Naive thymus-derived CD8-positive, alpha-beta T cell (primary cell): ENCODE measurements at regions not wholly inside any gene's neighbourhood (a gene's known extent, or its start where the extent isn't known, plus 50 kb on each side); places are given as distances from the start of the nearest gene placed in this dataset.

Source experiments
- ATAC-seq, 2 donors: fragments of 150-1000 bp; cut with Tn5 transposase in 1 of 2; sonication (Bioruptor Pico), chemical (Tn5 transposase) in 1 of 2; 1 replicate in 1 of 2; 2 replicates in 1 of 2; pipeline ENCODE4 v1.10.0; 2021; ENCODE audit warnings: mild to moderate bottlenecking in 2 of 2, moderate library complexity in 2 of 2
- POLR2A ChIA-PET: fragments of 350-600 bp; sonication (Branson Sonifier 250); formaldehyde crosslinking; loops from one replicate; lab custom pipeline; 2021; ENCODE audit warnings: antibody characterized with exemption; lab: Charles Lee
- DNase-seq, 10 donors: peaks; one replicate each; pipeline versions ENCODE4 v3.0.0 to v3.0.0-alpha.2; 2020 to 2022
- H3K27ac Mint-ChIP-seq, 10 donors: one replicate each; pipeline ENCODE4 v1.8.0; 2020 to 2022; ENCODE audit warnings: mild to moderate bottlenecking in 10 of 10, mixed read lengths in 10 of 10, moderate library complexity in 4 of 10, inconsistent platforms in 1 of 10
- H3K27me3 Mint-ChIP-seq, 5 donors: one replicate each; pipeline ENCODE4 v1.8.0; 2021 to 2022; ENCODE audit warnings: mixed read lengths in 5 of 5
- H3K36me3 Mint-ChIP-seq, 3 donors: one replicate each; pipeline ENCODE4 v1.8.0; 2020 to 2022; ENCODE audit warnings: mixed read lengths in 3 of 3, mild to moderate bottlenecking in 2 of 3, inconsistent platforms in 1 of 3
- H3K4me1 Mint-ChIP-seq, 4 donors: one replicate each; pipeline ENCODE4 v1.8.0; 2021 to 2022; ENCODE audit warnings: mixed read lengths in 4 of 4
- H3K4me3 Mint-ChIP-seq, 10 donors: one replicate each; pipeline ENCODE4 v1.8.0; 2020 to 2022; ENCODE audit warnings: mild to moderate bottlenecking in 10 of 10, mixed read lengths in 10 of 10, moderate library complexity in 6 of 10, inconsistent platforms in 1 of 10
- H3K9me3 Mint-ChIP-seq, 9 donors: one replicate each; pipeline ENCODE4 v1.8.0; 2020 to 2022; ENCODE audit warnings: mixed read lengths in 9 of 9, mild to moderate bottlenecking in 3 of 9, inconsistent platforms in 1 of 9, moderate library complexity in 1 of 9

GRCh38 chr10:130901311-130902165 is 410.0 kb downstream of the TCERG1L start:
- H3K9me3 Mint-ChIP-seq, result no peaks in the 10 kb centered on the region
- no peaks in the 10 kb centered on the region for H3K36me3 Mint-ChIP-seq
- H3K4me3 Mint-ChIP-seq, result no peak overlapping the region
- peaks cover 0 to 1% (median 0%) of the 10 kb centered on the region in 4 donors for H3K4me1 Mint-ChIP-seq
- H3K27ac Mint-ChIP-seq, result no peak overlapping the region
- peaks cover 0 to 3% (median 0%) of the 10 kb centered on the region in 5 donors for H3K27me3 Mint-ChIP-seq
- ATAC-seq (no peak), DNase-seq (no peak)
- POLR2A ChIA-PET, result no interaction called here

GRCh38 chr10:130902471-130902870 is 409.1 kb downstream of the TCERG1L start:
- no peak overlapping the region for H3K4me3 Mint-ChIP-seq

GRCh38 chr10:130902929-130903328 is 408.6 kb downstream of the TCERG1L start:
- Mint-ChIP-seq H3K27me3 (peaks cover 0 to 3% (median 0%) of the 10 kb centered on the region in 5 donors), H3K4me3 (no peak overlapping the region), H3K27ac (no peak overlapping the region), H3K9me3 (no peaks in the 10 kb centered on the region), H3K4me1 (peaks cover 0 to 1% (median 0%) of the 10 kb centered on the region in 4 donors), H3K36me3 (no peaks in the 10 kb centered on the region)
- POLR2A ChIA-PET, result no interaction called here
- no peak for DNase-seq
- ATAC-seq, result no peak

More at GRCh38 chr10:130902471-130902870, 409.1 kb downstream of the TCERG1L start:
- POLR2A ChIA-PET, result no interaction called here
- Mint-ChIP-seq H3K9me3 (no peaks in the 10 kb centered on the region), H3K4me1 (peaks cover 0 to 1% (median 0%) of the 10 kb centered on the region in 4 donors), H3K27ac (no peak overlapping the region), H3K36me3 (no peaks in the 10 kb centered on the region), H3K27me3 (peaks cover 0 to 3% (median 0%) of the 10 kb centered on the region in 5 donors)
- no peak for DNase-seq
- no peak for ATAC-seq

- POLR2A ChIA-PET, result no interaction called here
- no peak for ATAC-seq
- no peak for DNase-seq
- H3K9me3 Mint-ChIP-seq, result no peaks in the 10 kb centered on the region
- H3K36me3 Mint-ChIP-seq, result no peaks in the 10 kb centered on the region
- H3K27me3 Mint-ChIP-seq, result no peaks in the 10 kb centered on the region
- H3K4me3 Mint-ChIP-seq, result no peak overlapping the region
- H3K27ac Mint-ChIP-seq, result peak overlapping the region in 1 of 10 donors; percentile 26
- no peaks in the 10 kb centered on the region for H3K4me1 Mint-ChIP-seq
Measured at GRCh38 chr10:130904676-130905075, 406.8 kb downstream of the TCERG1L start.

- ATAC-seq, result no peak
- Mint-ChIP-seq H3K4me1 (no peaks in the 10 kb centered on the region), H3K27me3 (no peaks in the 10 kb centered on the region), H3K4me3 (no peak overlapping the region), H3K27ac (no peak overlapping the region), H3K36me3 (no peaks in the 10 kb centered on the region), H3K9me3 (no peaks in the 10 kb centered on the region)
- DNase-seq, result peak in 1 of 10 donors; percentile 49
- POLR2A ChIA-PET, result no interaction called here
Measured at GRCh38 chr10:130905386-130905785, 406.1 kb downstream of the TCERG1L start.

- no peaks in the 10 kb centered on the region for H3K27me3 Mint-ChIP-seq
- DNase-seq (no peak), ATAC-seq (no peak)
- H3K27ac Mint-ChIP-seq, result no peak overlapping the region
- POLR2A ChIA-PET, result no interaction called here
- no peaks in the 10 kb centered on the region for H3K36me3 Mint-ChIP-seq
- H3K4me3 Mint-ChIP-seq, result no peak overlapping the region
- no peaks in the 10 kb centered on the region for H3K4me1 Mint-ChIP-seq
- H3K9me3 Mint-ChIP-seq, result peaks cover 0 to 2% (median 0%) of the 10 kb centered on the region in 9 donors
Measured at GRCh38 chr10:130905921-130906320, 405.6 kb downstream of the TCERG1L start.

GRCh38 chr10:130910848-130911247 is 400.7 kb downstream of the TCERG1L start:
- Mint-ChIP-seq H3K27ac (no peak overlapping the region), H3K9me3 (peaks cover 0 to 23% (median 9%) of the 10 kb centered on the region in 9 donors), H3K4me1 (no peaks in the 10 kb centered on the region), H3K36me3 (peaks cover 0 to 16% (median 0%) of the 10 kb centered on the region in 3 donors), H3K27me3 (peaks cover 0 to 15% (median 2%) of the 10 kb centered on the region in 5 donors), H3K4me3 (no peak overlapping the region)
- ATAC-seq (no peak), DNase-seq (no peak)
- POLR2A ChIA-PET, result no interaction called here

- peaks cover 0 to 23% (median 9%) of the 10 kb centered on the region in 9 donors for H3K9me3 Mint-ChIP-seq
- ATAC-seq (no peak), DNase-seq (no peak)
- no peak overlapping the region for H3K27ac Mint-ChIP-seq
- peaks cover 0 to 18% (median 2%) of the 10 kb centered on the region in 5 donors for H3K27me3 Mint-ChIP-seq
- no peak overlapping the region for H3K4me3 Mint-ChIP-seq
- POLR2A ChIA-PET, result no interaction called here
- no peaks in the 10 kb centered on the region for H3K4me1 Mint-ChIP-seq
- H3K36me3 Mint-ChIP-seq, result peaks cover 0 to 16% (median 0%) of the 10 kb centered on the region in 3 donors
Measured at GRCh38 chr10:130913844-130914243, 397.7 kb downstream of the TCERG1L start.

GRCh38 chr10:130914367-130914766 is 397.2 kb downstream of the TCERG1L start:
- Mint-ChIP-seq H3K36me3 (peaks cover 0 to 16% (median 0%) of the 10 kb centered on the region in 3 donors), H3K9me3 (peaks cover 0 to 23% (median 9%) of the 10 kb centered on the region in 9 donors), H3K4me3 (no peak overlapping the region), H3K27me3 (peaks cover 0 to 23% (median 2%) of the 10 kb centered on the region in 5 donors), H3K4me1 (no peaks in the 10 kb centered on the region), H3K27ac (no peak overlapping the region)
- ATAC-seq (no peak), DNase-seq (no peak)
- POLR2A ChIA-PET, result no interaction called here

GRCh38 chr10:130915065-130915464 is 396.5 kb downstream of the TCERG1L start:
- POLR2A ChIA-PET, result no interaction called here
- no peaks in the 10 kb centered on the region for H3K4me1 Mint-ChIP-seq
- no peak for DNase-seq

GRCh38 chr10:130921461-130921860 is 390.1 kb downstream of the TCERG1L start:
- POLR2A ChIA-PET, result no interaction called here
- Mint-ChIP-seq H3K27ac (no peak overlapping the region), H3K4me1 (no peaks in the 10 kb centered on the region), H3K9me3 (peaks cover 0 to 4% (median 0%) of the 10 kb centered on the region in 9 donors), H3K27me3 (peaks cover 0 to 10% (median 0%) of the 10 kb centered on the region in 5 donors), H3K4me3 (no peak overlapping the region), H3K36me3 (no peaks in the 10 kb centered on the region)
- DNase-seq (no peak), ATAC-seq (no peak)

More at GRCh38 chr10:130915065-130915464, 396.5 kb downstream of the TCERG1L start:
- Mint-ChIP-seq H3K36me3 (peaks cover 0 to 16% (median 0%) of the 10 kb centered on the region in 3 donors), H3K4me3 (no peak overlapping the region), H3K9me3 (peaks cover 0 to 23% (median 9%) of the 10 kb centered on the region in 9 donors), H3K27me3 (peaks cover 0 to 24% (median 2%) of the 10 kb centered on the region in 5 donors), H3K27ac (no peak overlapping the region)
- no peak for ATAC-seq

- ATAC-seq (no peak), DNase-seq (no peak)
- Mint-ChIP-seq H3K36me3 (no peaks in the 10 kb centered on the region), H3K4me3 (no peak overlapping the region), H3K9me3 (no peaks in the 10 kb centered on the region), H3K27ac (no peak overlapping the region), H3K4me1 (no peaks in the 10 kb centered on the region), H3K27me3 (peaks cover 0 to 10% (median 0%) of the 10 kb centered on the region in 5 donors)
- POLR2A ChIA-PET, result no interaction called here
Measured at GRCh38 chr10:130921911-130922440, 389.5 kb downstream of the TCERG1L start.

- H3K4me1 Mint-ChIP-seq, result no peaks in the 10 kb centered on the region
- POLR2A ChIA-PET, result no interaction called here
- no peaks in the 10 kb centered on the region for H3K9me3 Mint-ChIP-seq
- no peaks in the 10 kb centered on the region for H3K36me3 Mint-ChIP-seq
- DNase-seq, result no peak
- no peak overlapping the region for H3K27ac Mint-ChIP-seq
- H3K4me3 Mint-ChIP-seq, result no peak overlapping the region
- ATAC-seq, result no peak
- H3K27me3 Mint-ChIP-seq, result peaks cover 0 to 9% (median 2%) of the 10 kb centered on the region in 5 donors
Measured at GRCh38 chr10:130923596-130923995, 387.9 kb downstream of the TCERG1L start.
